AG09319 (cell line): ENCODE measurements at regions not wholly inside any gene's neighbourhood (a gene's known extent, or its start where the extent isn't known, plus 50 kb on each side); places are given as distances from the start of the nearest gene placed in this dataset.

Source experiments
- DNase-seq: peaks from one replicate; pipeline ENCODE4 v3.0.0-alpha.2; 2010; ENCODE audit warnings: low read depth; ENCODE audit errors: extremely low read depth
- CTCF ChIP-seq: IDR thresholded peaks from 2 replicates; pipeline ENCODE4 v1.5.1; 2011; ENCODE audit warnings: low read depth, mild to moderate bottlenecking, inconsistent platforms, low read length, moderate library complexity

- DNase-seq: no peak
- no peak for TF ChIP-seq CTCF
These were observed 655.3 kb upstream of the SETBP1 start for GRCh38 chr18:44025421-44025820.

- no peak for DNase-seq
- TF ChIP-seq CTCF: no peak
These were observed 652.6 kb upstream of the SETBP1 start for GRCh38 chr18:44028109-44028508.

GRCh38 chr18:44031063-44031462 is 649.6 kb upstream of the SETBP1 start:
- DNase-seq: no peak
- TF ChIP-seq CTCF: no peak

GRCh38 chr18:44033144-44033701 is 647.5 kb upstream of the SETBP1 start:
- TF ChIP-seq CTCF: no peak
- no peak for DNase-seq

GRCh38 chr18:44035554-44035953 is 645.1 kb upstream of the SETBP1 start:
- DNase-seq: no peak
- no peak for TF ChIP-seq CTCF

- no peak for TF ChIP-seq CTCF
- DNase-seq: no peak
These were observed 644.2 kb upstream of the SETBP1 start for GRCh38 chr18:44036501-44036900.

GRCh38 chr18:44039216-44039615 is 641.5 kb upstream of the SETBP1 start:
- DNase-seq: no peak
- TF ChIP-seq CTCF: no peak
